ENCODE measurements at regions not wholly inside any gene's neighbourhood (a gene's known extent, or its start where the extent isn't known, plus 50 kb on each side); places are given as distances from the start of the nearest gene placed in this dataset.
"Not testable (repeated sequence)": the region's sequence is repeated elsewhere in the genome, so short reads cannot be mapped to it uniquely, and the experiment has no call there.

GRCh38 chr11:134611537-134611936, 199.5 kb upstream of the B3GAT1 start:
- DNase-seq: no peak

DNA sequence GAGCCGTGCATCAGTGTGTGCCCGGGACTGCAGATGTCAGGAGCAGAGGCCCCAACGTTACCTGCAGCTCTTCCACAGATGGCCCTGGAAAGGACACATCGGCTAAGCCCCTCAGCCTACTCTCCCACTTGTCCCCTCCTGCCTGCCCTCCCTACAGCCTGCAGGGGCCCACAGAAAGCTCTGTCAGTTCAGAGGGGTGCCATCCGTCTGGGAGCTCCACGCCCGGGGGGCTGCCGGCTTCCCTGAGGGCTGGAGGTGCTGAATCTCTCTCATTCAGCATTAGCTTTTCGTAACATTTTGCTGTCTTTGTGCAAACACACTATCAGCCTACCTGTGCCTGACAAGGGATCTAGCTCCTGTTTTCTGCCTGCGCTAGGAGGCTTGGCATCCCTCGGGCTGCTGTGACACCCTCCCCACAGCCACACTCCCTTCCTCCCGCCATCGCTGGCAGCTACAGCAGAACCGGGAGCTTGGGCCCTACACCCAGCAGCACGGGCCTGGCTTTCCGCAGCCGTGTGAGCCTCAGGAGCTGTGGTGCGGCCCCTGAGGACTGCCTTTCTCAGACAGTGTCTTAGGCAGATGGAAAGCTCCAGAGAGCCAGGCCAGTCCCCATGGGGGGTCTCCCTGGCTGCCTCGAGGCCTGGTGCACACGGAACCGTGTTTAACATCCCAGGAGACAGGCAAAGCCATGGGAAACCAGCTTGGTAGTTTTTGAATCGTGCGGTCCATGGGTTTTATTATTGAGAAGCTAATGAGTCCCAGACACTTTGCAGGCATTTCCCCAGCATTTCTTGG, 198.3 kb upstream of the B3GAT1 start:
- DNase-seq: no peak

DNA sequence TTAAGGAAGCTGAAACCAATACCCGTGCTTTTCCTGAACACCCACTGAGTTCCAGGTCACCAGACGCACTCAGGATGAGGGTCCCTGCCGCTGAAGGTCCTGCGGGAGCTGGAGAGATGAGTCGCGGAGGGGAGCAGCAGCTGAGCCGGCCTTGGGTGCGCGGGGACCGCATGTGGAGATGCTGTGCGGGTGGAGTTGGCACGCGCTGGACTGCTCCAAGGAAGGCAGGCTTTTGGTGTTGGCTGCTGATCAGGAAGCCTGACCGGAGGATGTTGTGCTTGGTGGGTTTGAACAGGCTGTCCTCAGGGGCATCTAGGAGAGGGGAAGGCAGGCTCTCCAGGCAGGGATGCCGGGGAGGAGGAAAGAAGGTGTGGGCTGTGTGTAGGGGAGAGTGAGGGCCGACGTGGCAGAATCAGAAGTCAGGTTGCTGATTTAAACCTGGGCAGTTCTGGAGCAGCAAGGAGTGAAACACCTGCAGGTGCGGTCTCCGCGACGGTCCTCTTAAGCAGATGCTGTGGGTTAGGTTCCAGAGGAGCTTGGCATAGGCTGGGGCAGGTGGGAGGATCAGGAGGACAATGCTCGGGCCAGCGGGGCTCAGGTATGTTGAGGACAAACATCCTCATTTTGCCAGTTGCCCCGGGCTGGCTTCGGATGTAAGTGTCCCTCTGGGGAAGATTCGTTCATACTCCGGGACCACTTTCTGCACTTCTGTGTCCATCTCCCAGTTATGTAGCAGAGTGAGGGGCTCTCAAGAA, 197.5 kb upstream of the B3GAT1 start:
- DNase-seq: no peak

DNA sequence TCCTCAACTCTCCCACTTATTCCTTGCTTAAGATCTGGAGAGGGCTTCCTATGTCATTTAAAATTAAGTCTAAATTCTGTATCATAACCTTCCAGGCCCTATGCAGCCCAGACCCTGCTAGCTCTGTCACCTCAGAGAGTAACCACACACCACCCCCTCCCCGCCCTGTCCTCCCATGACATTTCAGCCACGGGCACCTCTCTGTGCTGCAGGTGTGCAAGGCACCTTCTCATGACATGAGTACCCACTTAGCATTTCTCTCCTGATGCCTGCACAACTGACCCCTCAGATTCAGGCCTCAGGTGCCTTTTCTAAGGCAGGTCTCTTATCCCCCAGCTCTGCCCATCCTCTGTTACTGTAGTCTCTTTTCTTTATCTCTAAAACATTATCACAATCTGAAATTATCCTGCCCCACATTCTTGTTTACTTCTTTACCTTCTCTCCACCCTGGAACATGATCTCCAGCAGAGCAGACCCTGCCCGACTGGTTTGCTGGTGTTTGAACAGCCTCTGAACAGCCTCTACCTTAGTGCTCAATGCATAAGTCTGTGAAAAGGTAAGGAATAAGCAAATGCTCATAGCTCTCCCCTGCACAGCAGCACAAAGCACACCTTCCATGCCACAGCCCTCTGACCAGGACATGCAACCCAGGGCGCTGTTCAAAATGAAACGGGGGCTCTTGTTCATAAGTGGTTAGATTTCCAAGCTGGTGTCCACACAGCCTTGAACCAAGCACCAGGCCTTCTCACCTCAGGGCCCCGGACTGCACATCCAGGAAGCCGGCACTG, 196.1 kb upstream of the B3GAT1 start:
- no peak for DNase-seq

DNA sequence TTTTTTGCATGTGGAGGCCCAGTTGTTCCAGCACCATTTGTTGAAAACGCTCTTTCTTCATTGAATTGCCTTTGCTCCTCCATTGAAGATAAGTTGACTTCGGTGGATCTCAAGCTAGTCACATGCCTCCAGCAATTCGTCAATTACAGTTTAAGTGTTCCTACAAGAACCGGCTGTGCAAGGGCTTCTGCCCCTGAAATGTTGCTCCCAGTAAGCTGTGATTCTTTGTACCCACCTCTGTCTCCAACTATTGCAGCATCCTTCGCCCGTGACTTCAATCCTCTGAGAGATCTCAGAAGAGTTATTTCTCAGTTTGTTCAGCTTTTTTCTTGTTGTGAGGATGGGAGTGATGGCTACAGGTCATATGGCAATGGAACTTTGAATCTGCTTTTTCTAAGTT, 194.2 kb upstream of the B3GAT1 start:
- DNase-seq: no peak

GRCh38 chr11:134604886-134605285, 192.8 kb upstream of the B3GAT1 start:
- no peak for DNase-seq

DNA sequence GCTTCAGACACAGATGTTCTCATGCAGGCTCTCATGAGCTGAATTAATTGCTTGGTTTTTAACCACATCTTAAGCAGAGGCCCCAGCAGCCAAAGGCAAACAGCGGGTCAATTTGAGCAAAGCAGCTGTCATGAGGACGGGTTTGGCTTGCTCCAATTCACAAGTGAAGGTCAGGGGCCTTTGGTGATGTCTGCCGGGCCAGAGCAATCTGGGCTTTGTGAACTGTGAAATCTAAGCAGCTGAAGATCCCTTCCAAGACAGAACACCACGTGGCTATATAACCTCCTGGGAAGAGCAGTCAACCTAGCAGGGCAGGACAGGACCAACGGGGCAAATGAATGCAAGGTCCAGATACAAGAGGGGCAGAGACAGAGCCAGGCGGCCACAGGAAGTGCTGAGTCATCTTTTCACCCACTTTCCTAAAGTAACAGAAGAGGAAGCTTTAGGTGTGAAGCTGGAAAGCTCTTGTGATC, 187.3 kb upstream of the B3GAT1 start:
- DNase-seq: no peak

DNA sequence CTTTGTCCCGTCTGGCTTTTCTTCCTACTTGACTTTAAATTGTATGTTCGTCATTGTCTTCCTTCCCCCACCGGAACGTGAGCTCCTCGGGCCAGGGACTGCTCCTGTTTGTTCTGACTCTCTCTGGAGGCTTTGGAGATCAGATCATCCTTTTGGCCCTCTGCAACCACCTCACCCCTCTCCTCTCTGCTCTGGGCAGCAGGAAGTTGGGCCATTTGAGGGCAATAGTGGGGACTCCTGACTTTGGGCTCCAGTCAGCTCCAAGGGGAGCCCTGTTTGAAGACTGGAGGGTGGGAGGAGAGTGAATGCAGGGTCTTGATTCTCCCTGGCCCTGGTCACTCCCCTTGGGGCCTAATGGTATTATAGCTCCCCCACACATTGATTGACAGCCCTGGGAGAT, 186.3 kb upstream of the B3GAT1 start:
- no peak for DNase-seq

DNA sequence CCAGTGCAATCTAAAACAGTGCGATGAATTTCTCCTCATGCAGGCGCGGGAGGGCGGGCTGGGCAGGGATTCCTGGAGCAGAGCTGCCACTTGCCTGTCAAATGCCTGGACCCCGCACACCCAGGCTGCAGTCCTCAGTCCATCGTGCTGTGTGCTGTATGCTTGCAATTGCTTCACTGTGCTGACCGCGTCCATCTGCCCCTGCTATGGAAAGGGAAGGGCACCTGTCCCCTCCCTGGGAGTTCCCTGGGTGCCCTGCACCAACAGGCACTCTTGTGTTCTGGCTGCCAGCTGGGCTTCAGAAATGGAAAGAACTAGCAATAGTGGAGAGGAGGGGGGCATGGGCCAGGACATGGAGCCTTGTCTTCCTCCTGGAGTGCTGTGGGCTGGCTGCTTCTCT, 185.4 kb upstream of the B3GAT1 start:
- DNase-seq: no peak

- no peak for DNase-seq
Observed at GRCh38 chr11:134596404-134596803, 184.4 kb upstream of the B3GAT1 start.

GRCh38 chr11:134592391-134592990, 180.4 kb upstream of the B3GAT1 start:
- no peak for DNase-seq

DNA sequence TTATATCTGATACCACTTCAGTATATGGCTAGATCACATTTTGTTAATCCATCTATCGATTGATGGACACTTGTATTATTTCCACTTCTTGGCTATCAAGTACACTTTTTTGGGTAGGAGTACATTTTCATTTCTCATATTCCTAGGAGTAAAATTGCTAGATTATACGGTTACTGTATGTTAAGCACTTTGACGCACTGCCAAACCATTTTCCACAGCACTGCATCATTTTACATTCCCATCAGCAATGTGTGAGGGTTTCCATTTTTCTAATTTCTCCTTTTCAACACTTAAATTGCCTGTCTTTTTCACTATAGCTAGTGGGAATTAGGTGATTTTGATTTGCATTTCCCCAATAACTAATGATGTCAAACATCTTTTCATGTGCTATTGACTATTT, 179.3 kb upstream of the B3GAT1 start:
- no peak for DNase-seq

DNA sequence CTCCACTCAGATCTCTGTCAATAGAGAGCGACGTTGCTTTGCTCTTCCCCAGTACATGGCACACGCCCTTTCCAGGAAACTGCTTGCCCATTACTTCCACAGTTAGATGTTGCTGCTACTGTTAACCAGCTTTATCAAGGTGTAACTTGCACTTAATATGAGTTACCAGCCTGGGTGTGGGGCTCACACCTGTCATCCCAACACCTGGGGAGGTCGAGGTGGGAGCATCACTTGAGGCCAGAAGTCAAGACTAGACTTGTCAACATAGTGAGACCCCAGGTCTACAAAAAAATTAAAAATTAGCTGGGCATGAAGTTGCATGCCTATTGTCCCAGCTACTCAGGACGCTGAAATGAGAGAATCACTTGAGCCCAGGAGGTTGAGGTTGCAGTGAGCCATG, 177.1 kb upstream of the B3GAT1 start:
- DNase-seq: no peak

DNA sequence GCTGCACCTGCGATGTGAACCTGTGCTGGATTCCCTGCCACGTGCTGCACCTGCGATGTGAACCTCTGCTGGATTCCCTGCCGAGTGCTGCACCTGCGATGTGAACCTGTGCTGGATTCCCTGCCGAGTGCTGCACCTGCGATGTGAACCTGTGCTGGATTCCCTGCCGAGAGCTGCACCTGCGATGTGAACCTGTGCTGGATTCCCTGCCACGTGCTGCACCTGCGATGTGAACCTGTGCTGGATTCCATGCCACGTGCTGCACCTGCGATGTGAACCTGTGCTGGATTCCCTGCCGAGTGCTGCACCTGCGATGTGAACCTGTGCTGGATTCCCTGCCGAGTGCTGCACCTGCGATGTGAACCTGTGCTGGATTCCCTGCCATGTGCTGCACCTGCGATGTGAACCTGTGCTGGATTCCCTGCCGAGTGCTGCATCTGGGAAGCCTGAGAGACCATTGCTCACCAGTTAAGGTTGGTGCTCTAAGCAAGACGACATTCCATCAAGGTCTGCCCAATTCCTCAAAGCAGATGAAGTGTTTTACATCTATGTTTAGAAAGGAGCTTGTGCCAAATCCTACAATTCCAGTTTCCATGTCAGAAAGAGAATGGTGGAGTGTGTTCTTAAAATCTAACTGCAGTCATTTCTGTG, 176.5 kb upstream of the B3GAT1 start:
- not testable (repeated sequence) for DNase-seq

- no peak for DNase-seq
Observed at GRCh38 chr11:134587345-134587744, 175.3 kb upstream of the B3GAT1 start.

DNA sequence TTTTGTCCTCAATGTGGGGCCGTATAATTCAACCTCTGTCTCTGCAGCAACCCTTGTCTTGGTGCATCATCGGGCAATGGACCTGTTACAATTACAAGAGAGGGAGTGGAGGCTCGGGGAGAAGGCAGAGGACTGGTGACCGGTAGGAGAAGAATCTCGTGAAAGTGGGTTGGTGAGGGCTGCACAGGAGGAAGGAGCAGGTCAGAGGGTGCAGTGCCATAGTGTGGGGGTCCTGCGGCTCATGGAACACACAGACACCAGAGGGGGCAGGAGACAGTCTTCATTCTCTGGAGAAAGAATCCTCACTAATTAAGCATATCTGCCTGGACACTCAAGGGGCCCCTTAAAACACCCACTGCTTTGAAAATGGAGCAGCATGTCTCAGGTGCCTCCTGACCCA, 174.7 kb upstream of the B3GAT1 start:
- DNase-seq: no peak

DNA sequence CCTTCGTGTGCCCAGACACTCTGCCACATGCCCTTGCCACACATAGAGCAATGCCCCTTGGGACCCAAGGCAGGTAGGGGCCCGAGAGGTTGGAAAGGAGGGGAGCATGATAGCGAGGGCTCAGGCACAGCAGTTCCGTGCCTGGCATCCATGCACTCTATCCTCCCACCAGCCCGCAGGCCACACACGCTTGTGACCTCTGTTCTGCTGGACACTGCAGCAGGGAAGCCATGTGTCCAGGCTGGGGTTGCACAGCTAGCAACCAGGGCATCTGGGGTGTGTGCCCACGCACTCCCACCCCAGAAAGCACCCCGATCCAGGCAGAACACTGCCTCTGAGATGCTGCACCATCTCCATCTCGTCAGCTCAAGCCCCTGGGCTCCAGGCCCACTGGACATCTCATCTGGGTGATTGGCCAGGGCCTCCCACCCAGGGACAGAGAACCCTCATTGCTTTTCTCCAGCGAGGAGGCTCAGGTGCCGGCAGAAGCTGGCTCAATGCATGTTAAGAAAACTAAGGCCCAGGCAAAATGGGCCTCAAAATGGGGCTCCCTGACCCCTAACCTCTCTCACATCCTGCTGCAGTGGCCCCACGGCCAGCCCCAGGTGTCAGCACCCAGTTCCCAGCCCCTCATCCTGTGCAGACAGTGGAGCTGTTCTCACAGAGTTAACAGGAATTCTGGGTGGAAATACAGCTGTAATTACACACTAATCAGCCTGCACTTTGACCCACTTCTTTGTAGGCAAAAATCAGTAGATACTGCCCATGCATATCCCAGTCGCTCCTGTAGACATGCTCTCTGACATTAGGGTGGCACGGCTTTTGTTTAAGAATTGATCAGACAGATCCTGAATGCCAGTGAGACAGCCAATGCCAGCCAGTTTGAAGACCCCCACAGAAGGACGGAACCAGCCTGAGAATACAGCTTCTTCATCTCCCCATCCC, 173.9 kb upstream of the B3GAT1 start:
- DNase-seq: no peak

DNA sequence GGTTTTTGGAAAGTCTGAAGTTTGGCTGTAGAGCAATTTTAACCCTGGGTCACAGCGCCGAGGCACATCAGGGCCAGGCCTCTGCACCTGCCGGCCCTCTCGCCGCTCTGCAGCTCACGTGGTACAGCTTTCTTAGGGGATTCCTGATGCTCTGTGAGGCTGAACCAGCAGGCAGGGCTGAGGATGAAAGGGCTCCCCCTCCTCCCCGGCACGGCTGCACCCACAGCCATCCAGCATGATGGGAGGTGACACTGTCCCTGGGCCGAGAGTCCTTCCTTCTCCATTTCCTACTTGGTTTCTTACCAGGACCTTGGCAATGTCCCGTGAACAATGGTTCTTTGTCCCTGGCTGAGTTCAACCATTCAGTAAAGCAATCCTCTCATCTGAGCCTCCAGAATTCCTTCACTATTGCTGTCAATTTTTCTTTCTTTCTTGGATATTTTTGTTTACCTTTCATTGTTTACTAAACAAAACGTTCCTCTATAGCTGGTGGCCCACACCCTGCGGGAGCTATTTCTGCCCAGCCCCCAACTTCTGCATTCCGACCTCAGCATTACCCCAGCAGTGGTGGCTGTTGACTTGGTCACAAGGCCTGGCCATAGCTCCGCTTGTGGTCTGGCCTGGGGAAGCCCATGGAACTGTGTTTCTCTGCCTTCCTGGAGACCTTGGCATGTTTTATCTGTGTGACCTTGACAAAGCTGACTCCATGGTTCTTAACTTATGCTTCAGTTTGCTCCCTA, 172.8 kb upstream of the B3GAT1 start:
- no peak for DNase-seq

- no peak for DNase-seq
Observed at GRCh38 chr11:134584001-134584561, 172.0 kb upstream of the B3GAT1 start.

DNA sequence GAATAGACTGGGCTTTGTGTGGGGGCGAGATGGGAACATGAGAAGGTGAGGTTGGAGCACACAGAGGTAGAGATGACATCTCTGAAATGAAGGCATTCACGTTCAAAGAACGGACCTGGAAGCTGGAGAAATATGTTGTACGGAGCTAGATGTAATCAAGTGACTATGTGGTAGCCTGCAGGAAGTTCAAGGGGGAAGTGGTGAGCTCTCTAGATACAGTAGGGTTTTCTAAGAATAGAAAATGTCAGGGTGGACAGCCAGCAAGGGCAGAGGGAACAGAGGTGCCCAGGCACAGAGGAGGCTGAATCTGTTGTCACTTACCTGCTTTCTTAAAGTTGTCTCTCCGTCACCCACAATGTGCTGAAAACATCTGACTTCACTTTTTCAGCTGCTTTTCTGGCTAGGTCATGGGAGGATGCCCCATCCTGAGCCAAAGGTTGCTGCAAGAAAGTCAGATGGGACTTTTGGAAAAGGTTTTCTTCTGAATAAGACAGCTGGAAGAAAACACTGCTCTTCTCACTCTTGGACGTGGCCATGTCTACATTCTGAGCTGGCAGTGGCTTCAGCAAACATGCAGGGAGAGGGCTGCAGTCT, 171.5 kb upstream of the B3GAT1 start:
- no peak for DNase-seq

Measured in NCI-H774 (cell line).